PC-9 (cell line): ENCODE measurements at regions not wholly inside any gene's neighbourhood (a gene's known extent, or its start where the extent isn't known, plus 50 kb on each side); places are given as distances from the start of the nearest gene placed in this dataset.

Experiments used
- BruUV-seq: library from RNA; stranded (reverse); fragments of 400-500 nt; replicated peaks from 2 replicates; lab custom pipeline; 2021; lab: Mats Ljungman, UMichigan
- CTCF ChIA-PET: fragments of 300-600 bp; sonication (Branson Sonifier 250); formaldehyde crosslinking; loops from one replicate; lab custom pipeline; 2022; ENCODE audit warnings: antibody characterized with exemption; lab: Charles Lee
- POLR2A ChIA-PET: fragments of 300-600 bp; sonication (Branson Sonifier 250); formaldehyde crosslinking; loops from one replicate; lab custom pipeline; 2022; ENCODE audit warnings: antibody characterized with exemption; ENCODE audit not compliant: unreplicated experiment; lab: Charles Lee
- DNase-seq, 2 experiments: peaks; one replicate each; pipeline versions ENCODE4 v3.0.0 to v3.0.0-alpha.2; 2015 to 2022; ENCODE audit warnings: mixed read lengths in 1 of 2
- H2AFZ ChIP-seq: fragments of 200-600 bp; sonication (generic); 2 replicates; pipeline ENCODE4 v1.8.1; 2017; ENCODE audit warnings: antibody characterized with exemption
- H3F3A ChIP-seq: fragments of 200-600 bp; sonication (generic); 2 replicates; pipeline ENCODE4 v1.8.1; 2017; ENCODE audit warnings: antibody characterized with exemption, mild to moderate bottlenecking, low read depth; ENCODE audit not compliant: insufficient read depth
- H3K27ac ChIP-seq: fragments of 200-600 bp; sonication (generic); 2 replicates; pipeline ENCODE4 v1.6.1; 2016; ENCODE audit warnings: mixed run types
- H3K27me3 ChIP-seq: fragments of 200-600 bp; sonication (generic); 2 replicates; pipeline ENCODE4 v1.6.1; 2016; ENCODE audit warnings: low read depth, mixed run types; ENCODE audit not compliant: insufficient read depth
- H3K36me3 ChIP-seq: fragments of 200-600 bp; sonication (generic); 2 replicates; pipeline ENCODE4 v1.6.1; 2016; ENCODE audit warnings: low read depth, mixed run types
- H3K4me1 ChIP-seq: fragments of 200-600 bp; sonication (generic); replicated peaks from 2 replicates; pipeline ENCODE4 v1.6.1; 2016; ENCODE audit warnings: mixed run types; ENCODE audit not compliant: insufficient read depth
- H3K4me2 ChIP-seq: fragments of 200-600 bp; sonication (generic); 2 replicates; pipeline ENCODE4 v1.6.1; 2017; ENCODE audit warnings: mixed run types
- H3K4me3 ChIP-seq: fragments of 200-600 bp; sonication (generic); 2 replicates; pipeline ENCODE4 v1.6.1; 2016; ENCODE audit warnings: mixed run types
- H3K79me2 ChIP-seq: fragments of 200-600 bp; sonication (generic); 2 replicates; pipeline ENCODE4 v1.6.1; 2017; ENCODE audit warnings: low read depth, mixed run types
- H3K9me2 ChIP-seq: fragments of 200-600 bp; sonication (generic); 2 replicates; pipeline ENCODE4 v1.8.1; 2017; ENCODE audit warnings: mild to moderate bottlenecking; ENCODE audit not compliant: insufficient read depth
- H3K9me3 ChIP-seq: fragments of 200-600 bp; sonication (generic); 2 replicates; pipeline ENCODE4 v1.8.1; 2016; ENCODE audit warnings: low read depth; ENCODE audit not compliant: insufficient read depth
- H4K20me1 ChIP-seq: fragments of 200-600 bp; sonication (generic); 2 replicates; pipeline ENCODE4 v1.8.1; 2017; ENCODE audit not compliant: insufficient read depth
- CTCF ChIP-seq: fragments of 200-600 bp; sonication (generic); conservative IDR thresholded peaks from 2 replicates; pipeline ENCODE4 v1.6.1; 2017; ENCODE audit warnings: mixed run types, antibody characterized with exemption, mild to moderate bottlenecking, moderate library complexity
- EZH2 ChIP-seq: fragments of 200-600 bp; sonication (generic); IDR thresholded peaks from 2 replicates; pipeline ENCODE4 v1.8.0; 2017; ENCODE audit warnings: antibody characterized with exemption, low read depth
- intact Hi-C: fragments of 100-400 bp; cut with micrococcal nuclease; formaldehyde crosslinking; loops from one replicate; pipeline ENCODE4 v1.10.0; 2022; ENCODE audit not compliant: unreplicated experiment

GRCh38 chr6:8539453-8539852, 104.1 kb upstream of the SLC35B3 start:
- TF ChIP-seq EZH2 = no peak
- peak; percentile 51 for TF ChIP-seq CTCF
- no peak overlapping the region for H3K4me2 ChIP-seq
- POLR2A ChIA-PET = no interaction called here
- H2AFZ ChIP-seq = no peak overlapping the region
- intact Hi-C loops = loop anchor here (2.0 to 5.0 kb wide), 3 partner anchors 168 to 1889 kb away; no protein-coding TSS in a partner anchor
- H3K9me2 ChIP-seq = no peaks in the 10 kb centered on the region
- H3K36me3 ChIP-seq = no peaks in the 10 kb centered on the region
- H3K4me3 ChIP-seq = no peak overlapping the region
- BruUV-seq = no TSS peak
- CTCF ChIA-PET = no interaction called here
- no peaks in the 10 kb centered on the region for H3K27me3 ChIP-seq
- no peak overlapping the region for H3K27ac ChIP-seq
- no peaks in the 10 kb centered on the region for H3F3A ChIP-seq
- no peaks in the 10 kb centered on the region for H4K20me1 ChIP-seq
- DNase-seq = no peak
- H3K79me2 ChIP-seq = no peaks in the 10 kb centered on the region
- H3K9me3 ChIP-seq = no peaks in the 10 kb centered on the region
- H3K4me1 ChIP-seq = no peaks in the 10 kb centered on the region

- Histone ChIP-seq H3K4me1 (no peaks in the 10 kb centered on the region), H3K9me3 (no peaks in the 10 kb centered on the region), H3K36me3 (no peaks in the 10 kb centered on the region), H3K79me2 (no peaks in the 10 kb centered on the region), H3K4me3 (no peak overlapping the region), H3K4me2 (no peak overlapping the region), H4K20me1 (no peaks in the 10 kb centered on the region), H3K9me2 (no peaks in the 10 kb centered on the region), H3K27me3 (no peaks in the 10 kb centered on the region), H2AFZ (no peak overlapping the region), H3F3A (no peaks in the 10 kb centered on the region), H3K27ac (no peak overlapping the region)
- DNase-seq = no peak
- ChIA-PET CTCF (no interaction called here), POLR2A (no interaction called here)
- BruUV-seq = no TSS peak
- TF ChIP-seq CTCF = no peak
- no peak for TF ChIP-seq EZH2
- intact Hi-C loops = loop anchor here (5.0 kb wide), 2 partner anchors 171 to 446 kb away; no protein-coding TSS in a partner anchor
These were observed 100.8 kb upstream of the SLC35B3 start for GRCh38 chr6:8536122-8536521.

GRCh38 chr6:8535519-8535918, 100.2 kb upstream of the SLC35B3 start:
- no peaks in the 10 kb centered on the region for H3K27me3 ChIP-seq
- no peaks in the 10 kb centered on the region for H3K36me3 ChIP-seq
- H3K79me2 ChIP-seq = no peaks in the 10 kb centered on the region
- H3K4me2 ChIP-seq = no peak overlapping the region
- H3F3A ChIP-seq = no peaks in the 10 kb centered on the region
- no peaks in the 10 kb centered on the region for H4K20me1 ChIP-seq
- BruUV-seq = no TSS peak
- no peak for DNase-seq
- H3K9me3 ChIP-seq = no peaks in the 10 kb centered on the region
- no peak overlapping the region for H3K27ac ChIP-seq
- POLR2A ChIA-PET = no interaction called here
- CTCF ChIA-PET = no interaction called here
- no peak overlapping the region for H3K4me3 ChIP-seq
- H3K9me2 ChIP-seq = no peaks in the 10 kb centered on the region
- no peak overlapping the region for H2AFZ ChIP-seq
- no peaks in the 10 kb centered on the region for H3K4me1 ChIP-seq
- TF ChIP-seq CTCF (no peak), EZH2 (no peak)
- intact Hi-C loops = loop anchor here (5.0 kb wide), 2 partner anchors 172 to 447 kb away; no protein-coding TSS in a partner anchor
